HepG2 (cell line): ENCODE measurements at regions not wholly inside any gene's neighbourhood (a gene's known extent, or its start where the extent isn't known, plus 50 kb on each side); places are given as distances from the start of the nearest gene placed in this dataset.

ENCODE experiments used
- FOXA3 ChIP-seq: IDR thresholded peaks from 2 replicates; pipeline ENCODE4 v1.6.1; 2016; ENCODE audit warnings: missing genetic modification reagents, missing compliant biosample characterization
- SRF ChIP-seq: IDR thresholded peaks from 2 replicates; pipeline ENCODE4 v1.6.1; 2011; ENCODE audit warnings: mild to moderate bottlenecking, low read depth, low read length, moderate library complexity

- TF ChIP-seq SRF (no peak), FOXA3 (CRISPR knock-in tag) (no peak)
These were observed 155.4 kb downstream of the BMP7 start for GRCh38 chr20:57111028-57111373.
